HG02571 (cell line): ENCODE measurements at regions not wholly inside any gene's neighbourhood (a gene's known extent, or its start where the extent isn't known, plus 50 kb on each side); places are given as distances from the start of the nearest gene placed in this dataset.
A peak's percentile ranks its signal among the peaks of the same experiment; 100 is the strongest.
"Not testable (repeated sequence)": the region's sequence is repeated elsewhere in the genome, so short reads cannot be mapped to it uniquely, and the experiment has no call there.

Source experiments
- ATAC-seq: cut with Tn5 transposase; IDR thresholded peaks from one replicate; pipeline ENCODE4 v1.9.1; 2021; ENCODE audit warnings: mild to moderate bottlenecking, moderate library complexity; ENCODE audit not compliant: unreplicated experiment

DNA sequence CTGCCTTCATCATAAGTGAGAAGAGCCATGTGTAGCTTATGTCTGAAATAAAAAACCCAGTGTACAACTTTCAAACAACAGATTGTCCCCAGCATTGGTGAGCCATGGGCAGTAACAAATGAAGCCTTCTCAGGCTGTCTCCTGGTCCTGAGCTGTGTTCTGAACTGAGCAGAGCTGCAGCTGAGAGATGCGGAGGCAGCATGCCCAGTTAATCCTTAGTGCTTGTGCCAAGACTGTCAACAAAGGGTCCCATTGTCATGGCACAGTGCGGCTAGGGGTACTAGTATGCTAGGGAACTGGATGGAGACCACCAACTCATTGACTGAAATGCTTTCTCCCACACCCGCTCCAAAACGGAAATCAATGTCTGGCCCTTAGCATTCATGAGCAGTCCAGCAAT is 154.3 kb downstream of the RMST start:
- no peak for ATAC-seq

DNA sequence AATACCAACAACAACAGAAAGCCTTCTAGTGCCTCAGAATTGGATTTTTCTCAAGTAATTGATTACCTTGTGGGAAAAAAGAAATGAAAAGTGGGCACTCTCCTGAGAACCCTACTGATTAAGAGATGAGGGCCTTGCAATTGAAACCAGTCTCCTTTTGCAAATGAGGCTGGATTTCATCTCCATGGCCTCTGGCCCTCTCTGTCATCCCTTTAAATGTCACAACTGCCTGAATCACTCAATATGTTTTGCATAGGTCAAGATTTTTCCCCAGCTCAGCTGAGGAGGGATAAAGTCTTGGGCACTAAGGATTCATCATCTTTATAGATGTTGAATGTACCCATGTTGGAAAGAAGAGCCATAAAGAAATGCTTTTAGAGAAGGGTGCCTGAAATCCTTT is 166.4 kb downstream of the RMST start:
- ATAC-seq = no peak

DNA sequence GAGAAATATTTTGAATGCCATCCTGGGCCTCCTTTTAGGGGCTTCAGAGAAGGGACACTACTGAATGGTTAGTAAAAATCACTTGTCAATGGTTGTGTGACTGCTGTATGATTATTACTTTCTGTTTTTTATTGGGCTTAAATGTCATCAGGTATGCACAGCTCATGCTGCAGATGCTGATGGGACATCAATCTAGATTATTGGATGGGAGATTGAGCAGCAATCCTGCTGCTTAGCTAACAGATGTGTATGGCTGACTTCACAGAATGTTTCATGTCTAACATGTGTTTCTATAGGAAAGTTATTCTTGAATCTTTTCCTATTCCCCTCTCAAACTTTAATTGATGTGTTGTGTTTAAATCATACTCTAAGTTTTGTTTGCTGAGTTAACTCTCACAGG is 166.8 kb downstream of the RMST start:
- no peak for ATAC-seq

DNA sequence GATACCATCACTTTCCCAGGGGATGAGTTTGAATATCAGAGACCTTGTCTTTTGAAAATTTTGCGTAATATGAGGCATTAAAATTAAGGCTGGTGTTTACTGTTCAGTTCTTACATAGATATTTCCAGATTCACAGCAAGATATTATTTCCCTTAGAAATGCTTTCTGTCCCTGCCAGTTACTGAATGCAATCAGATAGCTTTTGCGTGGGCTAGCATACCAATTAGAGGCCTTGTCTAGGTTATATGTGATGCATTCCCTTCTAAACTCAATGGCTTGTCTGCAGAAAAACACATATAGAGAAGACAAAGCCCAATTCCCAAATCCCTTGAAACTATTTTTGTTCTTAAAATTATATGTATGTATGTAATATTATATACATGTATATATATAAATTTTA is 167.8 kb downstream of the RMST start:
- no peak for ATAC-seq

DNA sequence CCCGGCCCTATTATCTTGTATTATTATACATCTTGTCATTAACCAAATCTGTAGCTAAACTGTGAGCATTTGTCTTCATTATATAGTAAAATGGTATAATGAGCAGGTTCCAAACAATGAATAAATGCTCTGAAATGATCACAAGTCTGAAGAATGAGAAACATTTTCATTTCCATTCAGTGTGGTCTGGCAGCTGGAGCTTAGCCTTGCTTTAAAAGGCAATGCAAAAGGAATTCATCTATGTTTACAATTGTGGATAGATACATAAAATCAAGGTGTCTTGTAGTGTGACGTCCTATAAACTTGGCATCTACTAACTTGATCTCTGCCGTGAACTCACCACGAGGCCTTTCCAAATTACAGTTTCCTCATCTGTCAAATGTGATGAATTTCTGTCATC is 168.3 kb downstream of the RMST start:
- ATAC-seq = no peak

DNA sequence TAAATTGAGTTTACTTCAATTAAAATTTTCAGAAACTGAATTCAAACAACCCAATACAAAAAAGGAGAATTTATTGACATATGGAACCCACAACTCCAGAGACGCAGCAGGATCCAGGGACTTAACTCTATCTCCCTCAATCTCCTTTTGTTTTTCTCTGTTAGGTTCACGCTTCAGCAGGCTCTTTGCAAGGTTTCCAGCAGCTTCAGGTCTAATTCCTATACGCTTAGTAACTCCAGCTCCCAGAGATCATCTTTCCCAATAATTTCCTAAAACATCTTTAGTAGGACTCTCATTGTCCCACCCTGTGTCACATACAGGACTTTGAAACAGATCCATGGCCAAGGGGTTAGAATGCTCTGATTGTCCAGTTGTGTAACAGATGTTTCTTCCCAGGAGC is 175.2 kb downstream of the RMST start:
- ATAC-seq = no peak

DNA sequence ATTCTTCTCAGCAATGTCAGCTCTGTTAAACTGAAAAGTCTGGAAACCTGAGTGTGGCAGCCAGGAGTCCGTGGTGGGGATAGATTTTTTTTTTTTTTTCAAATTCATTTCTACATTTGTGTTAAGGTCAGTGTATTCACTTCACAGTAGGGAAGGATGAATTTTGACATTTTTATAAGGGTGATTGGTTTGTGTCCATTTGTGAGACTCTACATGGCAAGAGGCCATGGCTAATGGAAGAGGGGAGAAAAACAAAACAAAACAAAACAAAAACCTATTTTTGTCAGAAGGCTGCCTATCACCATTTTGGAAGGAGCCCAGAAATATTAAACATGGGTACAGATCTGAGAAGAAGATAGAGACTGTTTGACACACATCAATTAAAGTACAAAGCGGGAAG is 176.1 kb downstream of the RMST start:
- no peak for ATAC-seq

DNA sequence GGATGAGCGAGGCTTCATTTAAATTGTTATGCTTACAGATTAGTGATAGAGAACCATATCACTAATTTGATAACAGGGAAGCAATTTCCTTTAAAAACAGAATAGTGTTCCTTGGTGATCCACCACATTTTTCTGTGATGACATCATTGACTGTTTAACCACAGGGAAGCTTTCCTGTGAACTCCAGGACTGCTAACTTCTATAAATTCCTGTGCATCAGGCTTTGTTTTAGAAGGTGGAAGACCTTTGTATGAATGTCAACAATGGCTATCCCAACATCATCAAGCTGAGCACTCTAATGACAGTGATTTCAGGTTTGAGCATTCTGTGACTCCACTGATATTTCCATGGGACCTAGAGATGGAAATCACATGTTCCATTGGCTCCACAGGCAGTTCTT is 177.1 kb downstream of the RMST start:
- ATAC-seq = no peak

DNA sequence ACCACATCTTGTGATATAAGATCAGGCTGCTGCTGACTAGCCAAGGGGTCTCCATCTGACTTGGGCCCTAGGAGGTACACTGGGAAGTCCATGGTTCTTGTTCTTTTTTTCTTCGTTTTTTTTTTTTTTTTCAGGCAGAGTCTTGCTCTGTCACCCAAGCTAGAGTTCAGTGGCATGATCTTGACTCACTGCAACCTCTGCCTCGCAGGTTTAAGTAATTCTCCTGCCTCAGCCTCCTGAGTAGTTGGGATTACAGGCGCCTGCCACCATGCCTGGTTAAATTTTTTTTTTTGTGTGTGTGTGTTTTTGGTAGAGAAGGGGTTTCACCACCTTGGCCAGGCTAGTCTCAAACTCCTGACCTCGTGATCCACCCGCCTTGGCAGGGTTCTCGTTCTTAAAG is 178.2 kb downstream of the RMST start:
- ATAC-seq = no peak

DNA sequence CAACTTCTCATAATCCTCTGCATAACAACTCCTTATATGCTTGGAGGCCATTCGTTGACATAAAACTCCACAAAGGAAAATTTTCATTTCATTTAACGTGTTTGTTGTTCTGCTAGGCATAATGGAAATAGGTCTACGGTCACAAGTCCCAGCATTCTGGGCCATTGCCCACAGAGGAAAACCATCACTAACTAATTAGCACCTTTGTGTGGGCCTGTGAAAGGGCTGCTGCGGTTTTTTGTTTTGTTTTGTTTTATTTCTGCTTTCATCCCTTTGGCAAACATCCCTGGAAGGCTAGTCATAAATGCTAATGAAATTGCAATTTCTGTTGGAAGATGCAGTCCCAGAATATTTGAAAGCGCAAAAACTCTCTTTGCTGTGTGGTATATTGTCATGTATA is 180.3 kb downstream of the RMST start:
- ATAC-seq = no peak

DNA sequence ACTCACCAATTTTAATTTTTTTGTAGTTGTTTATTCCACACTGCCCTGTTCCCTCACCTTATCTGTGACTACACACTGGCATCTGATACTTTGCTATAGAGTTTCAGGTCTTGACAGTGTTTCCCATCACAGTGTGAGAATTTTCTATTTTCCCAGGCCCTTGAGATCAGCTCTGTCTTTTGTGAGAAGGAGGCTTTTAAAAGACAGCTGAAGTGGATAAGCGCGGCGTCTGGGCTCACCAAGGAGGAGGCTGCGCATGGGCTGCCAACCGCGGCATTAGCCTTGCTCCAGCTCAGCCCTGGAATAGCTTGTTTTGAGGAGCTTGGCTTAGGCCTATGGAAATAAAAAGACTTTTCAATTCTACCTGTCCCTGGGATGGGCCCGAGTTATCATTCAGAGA is 181.3 kb downstream of the RMST start:
- no peak for ATAC-seq

DNA sequence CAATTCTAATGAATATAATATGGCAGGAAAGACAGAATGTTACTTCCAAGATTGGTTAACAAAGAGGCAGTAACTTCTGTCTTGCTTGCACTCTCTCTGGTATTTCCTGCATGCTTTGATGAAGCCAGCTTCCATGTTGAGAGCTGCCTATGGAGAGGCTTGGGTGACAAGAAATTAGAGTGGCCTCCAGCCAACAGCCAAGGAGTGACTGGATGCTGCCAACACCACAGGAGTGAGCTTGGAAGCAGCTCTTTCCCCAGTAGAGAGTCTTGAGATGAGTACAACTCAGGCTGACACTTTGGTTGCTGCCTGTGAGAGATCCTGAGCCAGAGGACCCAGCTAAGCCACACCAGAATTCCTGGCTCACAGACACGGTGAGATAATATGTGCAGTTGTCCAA is 183.1 kb downstream of the RMST start:
- no peak for ATAC-seq

DNA sequence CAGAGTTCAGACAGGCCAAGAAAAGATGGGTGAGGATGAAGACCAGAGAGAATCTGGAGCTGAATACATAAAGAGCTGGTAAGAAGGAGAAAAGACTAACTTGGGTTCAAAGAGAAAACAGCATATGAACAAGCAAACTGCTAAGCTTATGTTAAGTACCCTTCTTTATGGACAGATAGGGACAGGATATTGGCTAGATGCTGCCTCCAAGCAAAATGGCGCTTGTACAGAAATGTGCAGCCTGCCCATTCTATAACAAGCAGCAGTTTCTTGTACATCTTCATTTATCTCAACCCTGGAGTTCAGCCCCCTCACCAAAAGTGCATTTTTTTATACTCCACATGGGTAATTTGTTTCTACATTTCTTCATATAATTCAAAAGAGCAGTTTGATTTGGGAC is 184.5 kb downstream of the RMST start:
- no peak for ATAC-seq

DNA sequence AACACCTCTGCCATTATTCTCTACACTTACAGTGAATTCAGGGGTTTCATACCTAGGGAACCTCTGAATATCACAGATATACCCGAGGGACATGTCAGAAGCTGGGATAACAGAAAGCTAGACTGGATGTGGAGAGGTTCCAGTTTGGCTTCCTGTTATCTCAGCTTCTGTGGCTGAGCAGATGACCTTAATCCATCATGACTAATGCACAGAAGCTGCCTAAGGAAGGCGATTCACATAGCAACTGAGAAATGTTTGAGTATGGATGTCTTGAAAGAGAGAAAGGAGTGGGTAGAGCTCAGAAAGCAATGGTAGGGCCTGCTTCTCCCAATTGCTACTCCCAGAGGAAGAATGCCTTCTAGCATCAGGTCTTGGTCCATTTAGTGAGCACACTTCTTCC is 187.6 kb downstream of the RMST start:
- ATAC-seq = no peak

DNA sequence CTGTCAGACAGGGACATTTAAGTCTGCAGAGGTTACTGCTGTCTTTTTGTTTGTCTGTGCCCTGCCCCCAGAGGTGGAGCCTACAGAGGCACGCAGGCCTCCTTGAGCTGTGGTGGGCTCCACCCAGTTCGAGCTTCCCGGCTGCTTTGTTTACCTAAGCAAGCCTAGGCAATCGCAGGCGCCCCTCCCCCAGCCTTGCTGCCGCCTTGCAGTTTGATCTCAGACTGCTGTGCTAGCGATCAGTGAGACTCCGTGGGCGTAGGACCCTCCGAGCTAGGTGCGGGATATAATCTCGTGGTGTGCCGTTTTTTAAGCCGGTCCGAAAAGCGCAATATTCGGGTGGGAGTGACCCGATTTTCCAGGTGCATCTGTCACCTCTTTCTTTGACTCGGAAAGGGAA is 193.9 kb downstream of the RMST start:
- not testable (repeated sequence) for ATAC-seq

DNA sequence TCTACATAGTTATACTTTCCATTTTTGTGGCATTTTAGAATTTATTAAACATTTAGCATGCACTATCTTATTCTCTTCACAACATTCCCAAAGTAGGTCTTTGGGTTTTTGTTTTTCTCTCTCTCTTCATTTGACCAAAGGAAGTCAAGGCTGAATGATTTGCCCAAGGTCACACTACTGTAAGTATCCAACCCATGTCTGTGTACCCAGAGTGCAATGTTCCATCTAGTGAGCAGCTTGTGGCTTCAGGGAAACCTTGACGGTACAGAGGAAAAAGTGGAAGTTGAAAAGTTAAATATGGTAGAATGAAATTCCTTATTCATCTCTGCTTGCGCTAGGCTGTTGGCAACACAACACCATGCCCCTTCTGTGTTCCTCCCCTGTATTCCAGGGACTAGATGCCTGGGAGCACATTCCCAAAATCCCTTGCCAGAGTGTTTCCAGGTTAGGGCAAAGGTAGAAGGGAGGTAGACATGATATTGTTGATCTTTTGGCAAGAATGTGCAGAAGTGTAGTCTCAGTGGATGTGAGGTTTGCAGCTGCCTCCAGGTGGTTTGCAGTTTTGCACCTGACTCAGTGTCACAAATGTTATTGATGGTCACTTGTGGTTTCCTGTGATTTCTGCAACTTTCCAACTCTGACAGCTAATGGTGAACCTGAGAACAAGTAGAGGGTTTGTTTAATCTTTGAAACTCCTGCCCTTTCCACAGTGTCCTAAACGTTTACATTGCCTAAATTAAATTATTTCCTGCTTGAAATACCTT is 196.7 kb downstream of the RMST start:
- ATAC-seq = no peak

DNA sequence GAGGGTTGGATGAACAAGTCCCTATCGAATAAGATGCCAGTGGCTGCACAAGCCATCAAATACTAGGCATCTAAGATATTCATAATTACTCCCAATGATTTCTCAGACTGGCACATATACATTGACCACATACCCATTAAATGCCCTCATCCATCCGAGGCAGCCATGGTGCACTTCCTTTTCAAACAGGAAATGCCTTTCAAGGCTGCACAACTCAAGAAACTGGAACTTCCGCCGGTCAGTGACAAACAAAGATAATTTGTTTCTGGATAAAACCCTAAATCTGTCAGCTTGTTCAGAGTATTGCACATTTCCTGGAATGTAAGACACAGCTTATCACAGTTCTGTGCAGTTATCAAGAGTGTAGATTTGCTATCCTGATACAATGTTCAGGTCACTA is 203.7 kb downstream of the RMST start:
- ATAC-seq = no peak

DNA sequence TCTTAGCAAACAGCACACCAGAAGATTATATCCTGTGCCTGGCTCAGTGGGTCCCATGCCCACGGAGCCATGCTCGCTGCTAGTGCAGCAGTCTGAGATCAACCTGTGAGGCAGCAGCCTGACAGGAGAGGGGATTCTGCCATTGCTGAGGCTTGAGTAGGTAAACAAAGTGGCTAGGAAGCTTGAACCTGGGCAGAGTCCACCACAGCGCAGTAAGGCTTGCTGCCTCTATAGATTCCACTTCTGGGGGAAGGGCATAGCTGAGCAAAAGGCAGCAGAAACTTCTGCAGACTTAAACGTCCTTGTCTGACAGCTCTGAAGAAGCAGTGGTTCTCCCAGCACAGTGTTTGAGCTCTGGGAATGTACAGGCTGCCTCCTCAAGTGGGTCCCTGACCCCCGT is 210.3 kb downstream of the RMST start:
- ATAC-seq = no peak

DNA sequence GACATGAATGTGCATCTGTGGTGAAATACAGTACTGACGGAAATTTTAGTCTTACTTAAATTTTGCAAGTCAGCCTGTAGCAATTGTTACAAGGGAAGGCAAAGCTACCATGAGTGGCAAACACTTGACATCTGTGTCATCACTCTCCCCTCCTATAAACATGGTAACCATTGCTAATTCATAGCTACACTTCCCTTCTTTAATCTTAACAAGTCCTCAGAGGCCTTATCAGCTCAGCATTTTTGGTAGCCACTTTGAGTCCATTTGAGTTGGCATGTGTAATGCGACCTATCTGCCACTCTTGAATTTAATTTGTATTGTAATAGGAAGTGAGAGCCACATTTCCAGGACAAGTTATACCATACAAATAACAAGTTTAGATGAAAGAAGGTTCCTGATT is 218.1 kb downstream of the RMST start:
- no peak for ATAC-seq

DNA sequence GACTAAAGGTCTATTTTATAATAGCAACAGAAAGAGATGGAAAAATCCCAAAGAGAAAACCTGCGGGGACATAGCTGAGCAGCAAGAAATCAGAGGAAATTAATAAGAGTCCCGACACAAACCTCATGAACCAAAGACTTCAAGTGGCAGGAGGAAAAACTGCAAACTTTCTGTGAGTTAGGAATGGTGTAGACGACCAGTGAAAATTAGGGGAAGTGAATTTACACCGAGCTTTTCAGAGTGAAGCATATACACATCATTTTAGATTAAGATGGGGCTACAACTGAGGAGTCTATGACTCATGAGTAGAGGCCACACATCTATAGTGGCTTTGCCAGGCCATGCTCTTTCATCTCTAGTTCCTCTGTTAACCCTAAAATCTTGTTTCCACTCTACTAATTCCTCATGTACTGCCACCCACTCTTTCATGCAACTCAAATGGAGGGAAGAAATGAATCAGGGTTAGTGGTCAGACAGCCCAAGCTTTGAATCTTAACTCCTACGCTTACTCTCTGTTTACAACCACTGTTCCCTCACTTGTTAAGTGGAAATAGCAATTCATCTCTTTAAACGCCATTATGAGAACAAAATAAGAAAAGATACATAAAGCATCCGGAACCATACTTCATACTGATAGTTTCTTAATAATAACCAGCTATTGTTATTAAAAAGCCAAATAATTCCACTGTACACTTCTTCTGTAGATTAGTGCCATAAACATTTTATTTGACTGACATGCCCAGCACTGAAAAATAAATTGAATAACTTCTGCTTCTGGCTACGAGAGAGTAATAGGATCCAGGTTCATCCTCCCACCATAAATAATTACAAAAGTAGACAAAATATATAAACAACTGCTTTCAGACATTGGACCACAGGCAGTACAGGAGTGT is 219.3 kb downstream of the RMST start:
- ATAC-seq = peak; percentile 93

DNA sequence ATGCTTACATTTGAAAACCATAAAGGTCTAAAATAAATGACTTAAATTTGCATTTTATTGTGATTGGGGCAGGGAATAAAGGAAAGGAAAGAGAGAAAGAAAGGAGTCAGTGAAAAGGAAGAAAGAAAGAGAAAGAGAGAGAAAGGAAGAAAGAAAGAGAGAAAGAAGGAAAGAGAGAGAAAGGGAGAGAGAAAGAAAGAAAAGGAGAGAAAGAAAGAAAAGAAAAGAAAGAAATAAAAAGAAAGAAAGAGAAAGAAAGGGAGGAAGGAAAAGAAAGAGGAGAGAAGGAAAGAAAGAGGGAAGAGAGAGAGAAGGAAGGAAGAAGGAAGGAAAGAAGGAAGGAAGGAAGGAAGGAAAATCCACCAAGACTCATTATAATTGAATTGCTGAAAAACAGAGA is 222.8 kb downstream of the RMST start:
- ATAC-seq = no peak

DNA sequence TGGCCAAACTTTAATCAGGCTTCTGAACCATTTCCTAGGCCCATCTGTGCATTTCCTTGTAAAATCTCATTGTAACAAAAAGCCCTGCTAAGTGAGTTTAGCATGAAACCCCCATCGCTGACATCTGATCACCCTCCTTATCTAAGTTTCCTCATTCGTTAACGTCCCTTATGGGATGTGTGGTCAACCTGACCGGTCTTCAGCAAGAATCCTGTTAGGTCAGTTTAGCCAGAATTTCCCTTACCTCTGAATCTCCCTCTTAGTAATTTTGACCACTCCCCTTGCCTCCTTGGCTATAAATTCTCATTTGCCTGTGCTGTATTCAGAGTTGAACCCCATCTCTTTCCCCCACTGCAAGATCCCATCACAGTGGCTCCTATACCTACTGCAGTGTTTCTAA is 239.3 kb downstream of the RMST start:
- no peak for ATAC-seq
